GM19043 (cell line): ENCODE measurements at regions not wholly inside any gene's neighbourhood (a gene's known extent, or its start where the extent isn't known, plus 50 kb on each side); places are given as distances from the start of the nearest gene placed in this dataset.
"Not testable (repeated sequence)": the region's sequence is repeated elsewhere in the genome, so short reads cannot be mapped to it uniquely, and the experiment has no call there.

Experiments used
- ATAC-seq: cut with Tn5 transposase; IDR thresholded peaks from one replicate; pipeline ENCODE4 v1.9.1; 2021; ENCODE audit warnings: low read depth; ENCODE audit not compliant: unreplicated experiment

- no peak for ATAC-seq
Measured at GRCh38 chr5:166880456-166880855, 1411.0 kb upstream of the WWC1 start.

DNA sequence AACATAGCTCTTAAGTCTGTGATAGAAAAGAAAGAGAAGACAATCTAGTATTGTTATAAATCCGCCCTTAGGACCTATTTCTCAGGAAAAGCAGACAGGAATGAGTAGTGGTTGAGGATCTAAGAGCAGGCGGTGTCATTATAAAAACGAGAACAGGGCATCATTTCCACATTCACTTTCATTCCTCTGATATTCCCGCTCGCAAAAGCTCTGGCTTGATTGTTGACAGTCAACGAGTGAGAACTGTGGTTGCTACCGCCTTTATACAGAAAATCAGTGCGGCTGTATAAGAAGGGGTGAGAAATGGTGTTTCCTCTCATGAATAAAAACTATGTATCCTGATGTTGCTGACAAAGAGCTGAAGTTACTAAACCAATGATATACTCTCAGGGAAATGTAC lies 1409.6 kb upstream of the WWC1 start:
- no peak for ATAC-seq

GRCh38 chr5:166883016-166883415 lies 1408.4 kb upstream of the WWC1 start:
- ATAC-seq: no peak

DNA sequence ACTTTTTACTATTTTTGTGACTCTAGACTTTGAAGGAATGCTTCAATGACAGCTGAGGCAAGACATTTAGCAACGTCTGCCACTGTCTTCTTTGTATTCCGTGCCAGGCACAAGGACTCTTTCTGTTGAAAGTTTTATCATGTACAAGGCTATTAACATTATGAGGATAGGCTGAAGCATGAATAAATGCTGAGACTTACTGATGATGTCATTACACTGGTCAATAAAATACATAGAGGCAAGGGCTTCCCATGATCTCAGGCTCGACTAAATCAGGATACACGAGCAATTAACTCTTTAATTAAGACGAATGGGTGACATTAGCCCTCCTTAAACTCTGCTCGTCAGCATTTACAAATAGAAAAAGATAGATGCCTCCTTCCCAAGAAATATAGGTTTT lies 1393.3 kb upstream of the WWC1 start:
- ATAC-seq: no peak

DNA sequence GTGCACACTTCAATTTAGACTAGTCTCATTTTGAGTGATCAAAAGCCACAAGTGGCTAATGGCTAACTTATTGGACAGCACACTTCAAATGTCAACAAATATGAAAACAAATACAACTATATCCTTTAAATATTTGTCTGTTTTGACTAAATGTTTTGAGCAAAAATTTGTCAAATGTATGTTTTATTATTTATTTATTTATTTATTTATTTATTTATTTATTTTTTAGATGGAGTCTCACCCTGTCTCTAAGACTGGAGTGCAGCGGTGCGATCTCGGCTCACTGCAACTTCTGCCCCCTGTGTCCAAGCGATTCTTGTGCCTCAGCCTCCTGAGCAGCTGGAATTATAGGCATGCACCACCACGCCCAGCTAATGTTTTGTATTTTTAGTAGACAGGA lies 1392.1 kb upstream of the WWC1 start:
- ATAC-seq: no peak

GRCh38 chr5:166904571-166904970 lies 1386.9 kb upstream of the WWC1 start:
- no peak for ATAC-seq

DNA sequence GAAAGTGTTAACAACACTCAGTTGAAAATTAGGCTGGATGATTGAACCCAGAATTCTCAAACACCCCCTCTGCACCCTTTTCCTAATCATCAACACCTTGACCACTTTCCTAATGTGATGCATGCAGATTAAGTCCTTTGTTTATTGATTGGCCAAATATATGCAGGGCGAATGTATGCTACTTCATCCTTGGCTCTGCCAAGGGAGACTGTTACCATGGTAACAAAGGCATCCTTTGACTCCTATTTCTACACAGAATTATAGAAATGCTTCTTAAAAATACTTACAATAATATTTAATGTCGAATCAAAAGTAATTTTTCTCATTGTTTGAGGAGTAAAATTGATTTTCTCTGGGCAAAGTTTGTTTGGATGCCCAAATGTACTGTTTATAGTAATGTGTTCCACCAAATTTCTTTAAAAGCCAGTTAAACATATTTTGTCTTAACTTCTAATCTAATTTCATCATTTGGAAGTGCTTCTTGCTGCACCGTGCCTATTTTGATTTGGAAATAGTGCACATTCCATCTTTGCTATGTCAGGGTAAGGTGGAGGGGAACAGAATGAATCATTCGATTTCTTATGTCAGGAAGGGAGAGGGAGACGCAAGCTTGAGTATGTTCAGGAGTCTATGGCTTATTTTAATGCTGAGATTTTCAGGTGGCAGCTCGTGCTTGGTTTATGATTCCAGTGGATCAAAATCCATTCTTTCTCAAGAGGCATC lies 1384.3 kb upstream of the WWC1 start:
- ATAC-seq: no peak

DNA sequence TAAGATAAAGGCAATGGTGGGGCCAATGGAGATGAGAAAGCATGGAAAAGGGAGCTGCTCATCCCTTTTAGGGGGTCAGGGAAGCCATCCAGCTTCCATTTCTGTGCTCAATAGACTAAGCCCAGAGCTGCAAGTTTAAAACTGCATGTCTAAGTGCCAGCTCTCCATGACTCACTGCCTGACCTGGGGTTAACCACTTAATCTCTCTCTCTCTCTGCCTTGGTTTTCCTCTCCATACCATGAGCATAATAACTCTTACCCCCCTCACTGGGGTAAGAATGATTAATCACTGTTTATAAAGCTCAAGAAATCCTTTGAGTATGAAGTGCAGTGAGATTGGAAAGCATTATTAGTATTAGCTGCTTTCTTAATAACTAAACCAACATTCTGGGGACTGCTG lies 1382.4 kb upstream of the WWC1 start:
- ATAC-seq: no peak

DNA sequence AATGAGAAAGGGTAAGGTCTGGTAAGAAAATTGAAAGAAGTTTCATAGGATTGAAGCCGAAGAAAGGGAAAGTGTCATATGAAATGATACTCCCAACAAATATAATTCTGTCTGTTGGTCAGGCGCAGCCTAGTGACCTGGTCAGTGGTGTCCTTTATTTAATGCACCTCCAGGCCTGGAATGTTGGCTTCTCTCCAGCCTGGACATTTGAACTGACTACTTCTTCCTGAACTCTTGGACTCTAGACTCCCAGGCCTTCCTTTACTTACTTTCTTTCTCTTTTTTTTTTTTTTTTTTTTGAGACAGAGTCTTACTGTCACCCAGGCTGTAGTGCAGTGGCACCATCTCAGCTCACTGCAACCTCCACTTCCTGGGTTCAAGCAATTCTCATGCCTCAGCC lies 1381.5 kb upstream of the WWC1 start:
- ATAC-seq: no peak

GRCh38 chr5:166910995-166911394 lies 1380.5 kb upstream of the WWC1 start:
- ATAC-seq: no peak

GRCh38 chr5:166916021-166916420 lies 1375.4 kb upstream of the WWC1 start:
- no peak for ATAC-seq

GRCh38 chr5:166926138-166926537 lies 1365.3 kb upstream of the WWC1 start:
- ATAC-seq: no peak

DNA sequence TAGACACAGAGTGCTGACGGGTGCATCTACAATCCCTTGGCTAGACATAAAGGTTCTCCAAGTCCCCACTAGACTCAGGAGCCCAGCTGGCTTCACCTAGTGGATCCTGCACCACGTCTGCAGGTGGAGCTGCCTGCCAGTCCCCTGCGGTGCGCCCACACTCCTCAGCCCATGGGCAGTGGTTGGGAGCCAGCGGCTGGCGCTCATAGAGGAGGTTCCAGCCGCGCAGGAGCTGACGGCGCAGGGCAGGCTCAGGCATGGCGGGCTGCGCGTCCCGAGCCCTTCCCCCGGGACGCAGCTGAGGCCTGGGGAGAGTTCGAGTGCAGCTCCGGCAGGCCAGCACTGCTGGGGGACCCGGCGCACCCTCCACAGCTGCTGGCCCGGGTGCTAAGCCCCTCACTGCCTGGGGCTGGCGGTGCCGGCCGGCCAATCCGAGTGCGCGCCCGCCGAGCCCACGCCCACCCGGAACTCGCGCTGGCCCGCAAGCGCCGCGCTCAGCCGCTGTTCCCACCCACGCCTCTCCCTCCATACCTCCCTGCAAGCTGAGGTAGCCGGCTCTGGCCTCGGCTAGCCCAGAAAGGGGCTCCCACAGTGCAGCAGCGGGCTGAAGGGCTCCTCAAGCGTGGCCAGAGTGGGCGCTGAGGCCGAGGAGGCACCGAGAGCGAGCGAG lies 1364.5 kb upstream of the WWC1 start:
- ATAC-seq: not testable (repeated sequence)

GRCh38 chr5:166936351-166936750 lies 1355.1 kb upstream of the WWC1 start:
- ATAC-seq: no peak

- no peak for ATAC-seq
Measured at GRCh38 chr5:166938071-166938470, 1353.4 kb upstream of the WWC1 start.

GRCh38 chr5:166942948-166943347 lies 1348.5 kb upstream of the WWC1 start:
- ATAC-seq: no peak

- ATAC-seq: no peak
Measured at GRCh38 chr5:166947045-166947444, 1344.4 kb upstream of the WWC1 start.

DNA sequence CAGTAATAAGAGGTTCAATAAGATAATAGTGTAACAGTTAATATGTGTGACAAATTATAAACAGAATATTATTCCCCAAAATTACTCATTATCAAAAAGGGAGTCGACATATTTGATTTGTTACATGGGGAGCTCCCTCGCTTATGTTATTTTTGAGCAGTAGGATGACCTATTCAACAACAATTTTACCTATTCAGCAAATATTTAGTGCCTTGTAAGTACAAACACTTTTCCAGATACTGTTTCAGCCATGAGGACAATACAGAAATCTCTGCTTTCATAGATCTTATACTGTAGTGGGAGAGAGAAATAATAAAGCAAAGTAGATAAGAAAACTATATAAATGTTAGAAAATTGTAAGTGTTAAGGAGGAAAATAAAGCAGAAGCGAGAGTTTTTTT lies 1342.8 kb upstream of the WWC1 start:
- no peak for ATAC-seq

DNA sequence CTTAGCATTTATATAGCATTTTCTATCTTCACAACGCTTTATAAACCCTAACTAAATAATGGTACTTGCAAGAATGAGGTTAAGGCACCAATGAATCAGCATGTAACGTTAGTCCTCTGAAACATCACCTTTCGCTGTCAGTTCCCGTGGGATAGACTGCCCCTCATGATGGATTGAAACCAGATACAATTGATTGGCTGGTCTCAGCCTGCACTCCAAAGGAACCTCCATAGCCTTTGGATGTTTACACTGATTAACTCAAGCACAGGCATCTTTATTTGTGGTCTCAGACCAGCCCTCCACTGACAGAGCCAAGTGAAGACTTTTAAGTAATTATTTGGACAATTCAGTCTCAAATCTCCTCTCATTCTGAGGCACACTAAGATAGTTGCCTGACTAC lies 1339.4 kb upstream of the WWC1 start:
- ATAC-seq: no peak

DNA sequence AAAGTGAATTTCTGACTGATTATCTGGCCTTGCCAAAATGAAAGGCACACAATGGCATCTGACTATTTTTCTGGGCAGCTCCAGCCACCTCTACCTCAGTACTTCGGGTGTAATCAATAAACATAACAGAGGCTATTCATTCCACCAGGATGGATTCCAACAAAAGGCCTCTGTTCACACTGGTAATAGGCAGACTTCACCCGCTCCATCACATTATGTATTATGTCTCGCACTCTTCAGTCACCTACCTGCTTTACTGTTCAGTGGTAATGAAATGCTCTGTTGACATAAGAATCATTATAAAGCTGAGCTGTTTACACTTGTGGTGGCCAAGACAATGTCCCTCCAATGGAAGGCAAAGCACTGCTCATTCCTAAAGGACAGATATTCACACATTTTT lies 1333.7 kb upstream of the WWC1 start:
- no peak for ATAC-seq

GRCh38 chr5:166959766-166960165 lies 1331.7 kb upstream of the WWC1 start:
- no peak for ATAC-seq

- ATAC-seq: no peak
Measured at GRCh38 chr5:166961028-166961427, 1330.4 kb upstream of the WWC1 start.
